HUES6 (cell line): ENCODE measurements at regions not wholly inside any gene's neighbourhood (a gene's known extent, or its start where the extent isn't known, plus 50 kb on each side); places are given as distances from the start of the nearest gene placed in this dataset.

Source experiments
- H3K27ac ChIP-seq: 2 replicates; pipeline ENCODE4 v1.7.0; 2013; ENCODE audit warnings: low read depth, mild to moderate bottlenecking, low read length, inconsistent platforms
- H3K27me3 ChIP-seq: 2 replicates; pipeline ENCODE4 v1.6.1; 2013; ENCODE audit warnings: low read length; ENCODE audit not compliant: control insufficient read depth, insufficient read depth
- H3K36me3 ChIP-seq: 2 replicates; pipeline ENCODE4 v1.6.1; 2013; ENCODE audit warnings: low read length; ENCODE audit not compliant: control insufficient read depth, insufficient read depth
- H3K4me1 ChIP-seq: 2 replicates; pipeline ENCODE4 v1.6.1; 2013; ENCODE audit warnings: low read length; ENCODE audit not compliant: control insufficient read depth, insufficient read depth
- H3K4me3 ChIP-seq: 2 replicates; pipeline ENCODE4 v1.5.1; 2013; ENCODE audit warnings: low read depth, low read length
- H3K9ac ChIP-seq: one replicate; pipeline ENCODE4 v1.6.1; 2013; ENCODE audit warnings: mild to moderate bottlenecking, low read length
- H3K9me3 ChIP-seq: 2 replicates; pipeline ENCODE4 v1.6.1; 2013; ENCODE audit warnings: low read depth, low read length; ENCODE audit not compliant: control insufficient read depth, insufficient read depth

- Histone ChIP-seq H3K9ac (no peak overlapping the region), H3K9me3 (peaks cover 8% of the 10 kb centered on the region; the same call in 1 of the 2 replicates), H3K4me1 (no peaks in the 10 kb centered on the region), H3K27ac (no peak overlapping the region), H3K4me3 (no peak overlapping the region), H3K27me3 (no peaks in the 10 kb centered on the region), H3K36me3 (no peaks in the 10 kb centered on the region)
Observed at GRCh38 chr12:24044941-24045703, 95.7 kb upstream of the SOX5 start.

- no peaks in the 10 kb centered on the region for H3K36me3 ChIP-seq
Observed at GRCh38 chr12:24042651-24043050, 93.2 kb upstream of the SOX5 start.

GRCh38 chr12:24039113-24039525 lies 89.6 kb upstream of the SOX5 start:
- Histone ChIP-seq H3K27ac (no peak overlapping the region), H3K4me1 (no peaks in the 10 kb centered on the region; the same call in 1 of the 2 replicates), H3K4me3 (no peak overlapping the region), H3K27me3 (no peaks in the 10 kb centered on the region), H3K36me3 (no peaks in the 10 kb centered on the region), H3K9ac (no peak overlapping the region), H3K9me3 (no peaks in the 10 kb centered on the region)

More at GRCh38 chr12:24042651-24043050, 93.2 kb upstream of the SOX5 start:
- no peaks in the 10 kb centered on the region; the same call in 1 of the 2 replicates for H3K4me1 ChIP-seq
- H3K9me3 ChIP-seq, result no peaks in the 10 kb centered on the region
- no peak overlapping the region for H3K27ac ChIP-seq
- no peak overlapping the region for H3K4me3 ChIP-seq
- H3K9ac ChIP-seq, result no peak overlapping the region
- no peaks in the 10 kb centered on the region for H3K27me3 ChIP-seq

- H3K4me3 ChIP-seq, result no peak overlapping the region
- no peak overlapping the region for H3K9ac ChIP-seq
Observed at GRCh38 chr12:24038211-24038997, 88.9 kb upstream of the SOX5 start.

GRCh38 chr12:24036438-24037216 lies 87.2 kb upstream of the SOX5 start:
- Histone ChIP-seq H3K4me3 (no peak overlapping the region), H3K4me1 (no peaks in the 10 kb centered on the region; the same call in 1 of the 2 replicates), H3K9me3 (no peaks in the 10 kb centered on the region), H3K36me3 (no peaks in the 10 kb centered on the region), H3K27me3 (no peaks in the 10 kb centered on the region), H3K27ac (no peak overlapping the region), H3K9ac (no peak overlapping the region)

More at GRCh38 chr12:24038211-24038997, 88.9 kb upstream of the SOX5 start:
- H3K27me3 ChIP-seq, result no peaks in the 10 kb centered on the region
- no peaks in the 10 kb centered on the region for H3K36me3 ChIP-seq
- H3K4me1 ChIP-seq, result no peaks in the 10 kb centered on the region; the same call in 1 of the 2 replicates
- no peaks in the 10 kb centered on the region for H3K9me3 ChIP-seq
- no peak overlapping the region for H3K27ac ChIP-seq

GRCh38 chr12:24034894-24035293 lies 85.4 kb upstream of the SOX5 start:
- Histone ChIP-seq H3K9me3 (no peaks in the 10 kb centered on the region), H3K27me3 (no peaks in the 10 kb centered on the region), H3K4me1 (no peaks in the 10 kb centered on the region; the same call in 1 of the 2 replicates), H3K9ac (no peak overlapping the region), H3K27ac (no peak overlapping the region), H3K4me3 (no peak overlapping the region), H3K36me3 (no peaks in the 10 kb centered on the region)

GRCh38 chr12:24034160-24034559 lies 84.7 kb upstream of the SOX5 start:
- Histone ChIP-seq H3K36me3 (no peaks in the 10 kb centered on the region), H3K9me3 (no peaks in the 10 kb centered on the region), H3K27me3 (no peaks in the 10 kb centered on the region), H3K27ac (no peak overlapping the region), H3K9ac (no peak overlapping the region), H3K4me1 (no peaks in the 10 kb centered on the region; the same call in 1 of the 2 replicates), H3K4me3 (no peak overlapping the region)

- Histone ChIP-seq H3K9me3 (no peaks in the 10 kb centered on the region), H3K4me3 (no peak overlapping the region), H3K4me1 (0 out of 2 replicates have a peak, but pooled peaks cover 3% of the 10 kb centered on the region), H3K27me3 (no peaks in the 10 kb centered on the region), H3K9ac (no peak overlapping the region), H3K36me3 (no peaks in the 10 kb centered on the region), H3K27ac (no peak overlapping the region)
Observed at GRCh38 chr12:24027352-24027751, 77.9 kb upstream of the SOX5 start.

- no peak overlapping the region for H3K9ac ChIP-seq
- no peaks in the 10 kb centered on the region for H3K27me3 ChIP-seq
- H3K27ac ChIP-seq, result no peak overlapping the region
Observed at GRCh38 chr12:24025153-24025798, 75.8 kb upstream of the SOX5 start.

GRCh38 chr12:24023081-24023480 lies 73.6 kb upstream of the SOX5 start:
- Histone ChIP-seq H3K9ac (no peak overlapping the region), H3K27ac (no peak overlapping the region), H3K4me3 (no peak overlapping the region), H3K36me3 (no peaks in the 10 kb centered on the region), H3K9me3 (no peaks in the 10 kb centered on the region), H3K4me1 (peaks cover 8% of the 10 kb centered on the region; the same call in 1 of the 2 replicates), H3K27me3 (no peaks in the 10 kb centered on the region)

More at GRCh38 chr12:24025153-24025798, 75.8 kb upstream of the SOX5 start:
- Histone ChIP-seq H3K4me1 (peaks cover 5% of the 10 kb centered on the region; the same call in 1 of the 2 replicates), H3K36me3 (no peaks in the 10 kb centered on the region), H3K4me3 (no peak overlapping the region), H3K9me3 (no peaks in the 10 kb centered on the region)
